Chondrocyte (in vitro differentiated cells): ENCODE measurements at regions not wholly inside any gene's neighbourhood (a gene's known extent, or its start where the extent isn't known, plus 50 kb on each side); places are given as distances from the start of the nearest gene placed in this dataset.

Experiments
- DNase-seq: peaks from one replicate; pipeline ENCODE4 v3.0.0; 2021; ENCODE audit warnings: mixed read lengths, low spot score
- H3K27ac Mint-ChIP-seq: one replicate; pipeline ENCODE4 v1.8.0; 2021; ENCODE audit warnings: mild to moderate bottlenecking, moderate library complexity, mixed read lengths; ENCODE audit not compliant: unreplicated experiment
- H3K27me3 Mint-ChIP-seq: 2 replicates; pipeline ENCODE4 v1.8.0; 2021; ENCODE audit warnings: low read depth, mixed read lengths
- H3K36me3 Mint-ChIP-seq: 2 replicates; pipeline ENCODE4 v1.8.0; 2021; ENCODE audit warnings: low read depth, mixed read lengths
- H3K4me1 Mint-ChIP-seq: 2 replicates; pipeline ENCODE4 v1.8.0; 2021; ENCODE audit warnings: low read depth, mild to moderate bottlenecking, mixed read lengths
- H3K4me3 Mint-ChIP-seq: one replicate; pipeline ENCODE4 v1.8.0; 2021; ENCODE audit warnings: mild to moderate bottlenecking, moderate library complexity, mixed read lengths; ENCODE audit not compliant: unreplicated experiment
- H3K9me3 Mint-ChIP-seq: 2 replicates; pipeline ENCODE4 v1.8.0; 2021; ENCODE audit warnings: low read depth, mixed read lengths
- CTCF ChIP-seq: fragments of 200-600 bp; sonication (generic); IDR thresholded peaks from 2 replicates; pipeline ENCODE4 v1.5.0; 2021; ENCODE audit warnings: antibody characterized with exemption, mild to moderate bottlenecking, moderate library complexity

DNA sequence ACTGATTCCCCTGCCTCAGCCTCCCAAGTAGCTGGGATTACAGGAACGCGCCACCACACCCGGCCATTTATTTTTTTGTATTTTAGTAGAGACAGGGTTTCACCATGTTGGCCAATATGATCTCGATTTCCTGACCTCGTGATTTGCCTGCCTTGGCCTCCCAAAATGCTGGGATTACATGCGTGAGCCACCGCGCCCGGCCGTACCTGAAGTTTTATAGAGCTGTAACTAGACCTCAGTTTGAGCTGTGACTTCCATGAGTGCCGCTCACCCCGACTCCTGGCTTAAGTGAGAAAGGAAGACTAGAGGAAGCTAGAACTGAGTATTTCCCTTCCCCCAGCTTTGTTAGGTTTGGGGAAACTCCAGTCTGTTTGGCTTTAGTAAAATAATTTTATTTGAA lies 1283.1 kb downstream of the KCNT2 start:
- no peak for DNase-seq
- TF ChIP-seq CTCF = no peak
- Mint-ChIP-seq H3K36me3 (no peaks in the 10 kb centered on the region), H3K4me3 (no peak overlapping the region), H3K9me3 (no peaks in the 10 kb centered on the region), H3K27ac (no peak overlapping the region), H3K27me3 (no peaks in the 10 kb centered on the region), H3K4me1 (peaks cover 7% of the 10 kb centered on the region)

DNA sequence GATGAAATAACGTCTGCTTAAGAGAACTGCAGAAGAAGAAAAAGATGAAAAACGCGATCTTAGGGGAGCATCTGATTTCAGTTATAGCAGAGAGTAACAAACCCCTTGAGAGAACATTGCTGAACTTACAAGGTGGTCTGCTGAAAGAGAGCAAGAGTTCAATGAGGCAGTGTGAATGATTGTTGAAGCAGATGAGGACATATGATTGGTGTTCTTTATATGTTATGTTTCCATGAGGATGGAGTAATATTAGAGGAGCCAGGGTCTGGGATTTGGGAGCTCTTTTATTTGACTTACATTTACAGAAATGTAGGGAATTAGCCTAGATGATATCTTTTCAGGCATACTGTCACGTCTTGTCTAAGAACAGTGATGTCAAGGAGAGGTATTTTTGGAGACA lies 1302.0 kb downstream of the KCNT2 start:
- H3K27me3 Mint-ChIP-seq = peaks cover 2% of the 10 kb centered on the region

DNA sequence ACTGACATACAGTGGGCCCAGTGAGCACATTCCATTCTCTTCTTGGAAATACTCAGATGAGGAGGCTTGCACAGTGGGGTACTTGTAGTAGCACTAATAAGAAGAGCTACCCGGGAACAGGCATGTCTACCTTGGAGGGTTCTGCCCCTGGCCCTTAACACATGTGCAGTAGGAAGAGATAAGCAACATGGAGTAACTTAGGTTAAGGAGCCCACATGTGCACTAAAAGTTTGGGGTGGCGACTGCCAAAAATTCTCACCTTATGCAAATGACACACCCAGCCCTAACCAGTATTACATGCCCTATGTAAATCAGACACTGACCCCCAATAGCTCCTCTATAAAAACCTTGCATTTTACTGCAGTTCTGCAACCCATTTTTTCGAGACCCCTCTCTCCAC lies 1313.3 kb downstream of the KCNT2 start:
- no peak for TF ChIP-seq CTCF
- H3K27me3 Mint-ChIP-seq = no peaks in the 10 kb centered on the region
- H3K27ac Mint-ChIP-seq = no peak overlapping the region
- H3K9me3 Mint-ChIP-seq = peaks cover 8% of the 10 kb centered on the region
- no peaks in the 10 kb centered on the region for H3K4me1 Mint-ChIP-seq
- no peak for DNase-seq
- no peaks in the 10 kb centered on the region for H3K36me3 Mint-ChIP-seq
- no peak overlapping the region for H3K4me3 Mint-ChIP-seq

More for the DNA sequence above, 1302.0 kb downstream of the KCNT2 start:
- TF ChIP-seq CTCF = no peak
- Mint-ChIP-seq H3K9me3 (no peaks in the 10 kb centered on the region), H3K4me1 (no peaks in the 10 kb centered on the region), H3K27ac (no peak overlapping the region), H3K36me3 (no peaks in the 10 kb centered on the region), H3K4me3 (no peak overlapping the region)
- DNase-seq = no peak

DNA sequence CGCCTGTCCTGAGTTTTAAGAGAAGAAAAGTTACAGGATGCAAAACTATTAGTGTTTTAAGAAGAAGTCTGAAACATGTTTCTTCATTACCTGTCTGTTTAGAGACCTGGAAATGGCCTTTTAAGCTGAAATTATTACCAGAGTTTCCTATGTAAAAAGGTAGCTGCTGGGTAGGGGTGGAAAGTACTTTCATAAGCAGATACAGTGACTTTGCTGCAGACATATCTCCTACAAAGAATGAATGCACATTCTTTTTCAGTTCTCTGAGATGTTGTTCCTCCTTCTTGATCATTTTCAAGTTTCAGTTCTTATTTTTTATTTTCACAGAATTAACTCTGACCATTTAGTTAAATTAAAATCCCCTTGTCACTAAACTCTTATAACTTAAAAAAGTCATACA lies 1329.6 kb downstream of the KCNT2 start:
- Mint-ChIP-seq H3K36me3 (no peaks in the 10 kb centered on the region), H3K9me3 (no peaks in the 10 kb centered on the region), H3K27me3 (no peaks in the 10 kb centered on the region), H3K27ac (no peak overlapping the region), H3K4me3 (no peak overlapping the region), H3K4me1 (no peaks in the 10 kb centered on the region)
- no peak for TF ChIP-seq CTCF
- no peak for DNase-seq

DNA sequence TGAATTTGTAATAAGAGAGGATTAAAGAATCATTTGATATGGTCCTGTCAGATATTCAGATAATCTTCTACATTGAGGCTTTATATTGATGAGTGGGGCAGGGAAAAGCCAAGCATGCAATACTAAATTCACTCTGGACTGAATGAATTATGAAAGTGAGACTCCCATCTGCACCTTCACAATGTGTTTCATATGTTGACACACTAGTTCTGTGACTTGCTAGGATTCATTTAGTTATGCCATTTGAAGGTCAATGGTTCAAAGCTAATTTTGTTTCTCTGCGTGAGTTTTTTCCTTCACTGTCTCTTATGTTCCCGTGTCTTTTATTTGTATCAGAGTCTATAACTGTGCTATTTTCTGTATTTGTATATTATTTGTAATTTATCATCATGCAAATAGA lies 1332.5 kb downstream of the KCNT2 start:
- Mint-ChIP-seq H3K9me3 (no peaks in the 10 kb centered on the region), H3K4me3 (no peak overlapping the region), H3K36me3 (no peaks in the 10 kb centered on the region), H3K27me3 (no peaks in the 10 kb centered on the region), H3K27ac (no peak overlapping the region), H3K4me1 (no peaks in the 10 kb centered on the region)
- no peak for TF ChIP-seq CTCF
- DNase-seq = no peak
